AG08396 (cell line): ENCODE measurements at regions not wholly inside any gene's neighbourhood (a gene's known extent, or its start where the extent isn't known, plus 50 kb on each side); places are given as distances from the start of the nearest gene placed in this dataset.

Experiments
- DNase-seq: peaks from one replicate; pipeline ENCODE4 v3.0.0; 2012; ENCODE audit warnings: low spot score, mixed read lengths

GRCh38 chr3:72137865-72138861 lies 353.2 kb upstream of the PROK2 start:
- no peak for DNase-seq

DNA sequence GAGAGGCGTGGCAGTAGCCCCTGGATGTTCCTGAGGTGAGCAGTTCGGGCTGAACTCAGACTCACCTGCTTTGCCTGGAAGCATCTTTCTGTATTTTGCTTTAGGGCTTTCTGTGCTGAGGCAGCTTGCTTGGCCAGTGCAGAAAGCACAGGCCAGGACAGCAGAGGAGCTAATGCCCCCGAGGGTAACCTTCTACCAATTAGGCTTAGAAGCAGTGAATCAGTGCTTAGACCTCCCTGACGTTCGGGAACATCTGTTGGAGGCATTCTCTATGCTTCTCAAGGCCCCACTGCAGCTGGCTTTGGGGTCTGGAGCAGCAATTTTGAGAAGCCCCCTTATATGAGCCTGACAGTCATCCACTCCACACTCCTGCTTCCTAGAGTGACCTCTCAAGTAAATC lies 350.7 kb upstream of the PROK2 start:
- no peak for DNase-seq

- no peak for DNase-seq
Measured at GRCh38 chr3:72134989-72135451, 350.1 kb upstream of the PROK2 start.

GRCh38 chr3:72133329-72134011 lies 348.5 kb upstream of the PROK2 start:
- no peak for DNase-seq

GRCh38 chr3:72131899-72132298 lies 347.0 kb upstream of the PROK2 start:
- no peak for DNase-seq

DNA sequence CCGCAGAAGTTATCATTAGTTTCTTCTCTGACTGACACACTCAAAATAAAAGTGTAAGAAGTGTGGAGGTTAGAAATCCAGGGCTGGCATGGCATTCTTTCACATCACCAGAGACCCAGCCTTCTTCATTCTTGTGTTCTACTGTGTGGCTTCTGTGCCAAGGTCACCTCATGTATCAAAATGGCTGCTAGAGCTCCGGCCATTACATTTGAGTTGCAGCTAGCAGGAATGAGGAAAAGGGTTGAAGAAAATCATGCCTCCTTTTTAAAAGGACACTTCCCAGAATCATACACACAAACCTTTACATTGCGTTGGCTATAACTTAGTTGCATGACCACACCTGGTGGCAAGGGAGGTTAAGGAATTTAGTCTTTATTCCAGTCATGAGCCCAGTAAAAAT lies 345.6 kb upstream of the PROK2 start:
- no peak for DNase-seq

- DNase-seq: no peak
Measured at GRCh38 chr3:72129501-72130094, 344.6 kb upstream of the PROK2 start.

DNA sequence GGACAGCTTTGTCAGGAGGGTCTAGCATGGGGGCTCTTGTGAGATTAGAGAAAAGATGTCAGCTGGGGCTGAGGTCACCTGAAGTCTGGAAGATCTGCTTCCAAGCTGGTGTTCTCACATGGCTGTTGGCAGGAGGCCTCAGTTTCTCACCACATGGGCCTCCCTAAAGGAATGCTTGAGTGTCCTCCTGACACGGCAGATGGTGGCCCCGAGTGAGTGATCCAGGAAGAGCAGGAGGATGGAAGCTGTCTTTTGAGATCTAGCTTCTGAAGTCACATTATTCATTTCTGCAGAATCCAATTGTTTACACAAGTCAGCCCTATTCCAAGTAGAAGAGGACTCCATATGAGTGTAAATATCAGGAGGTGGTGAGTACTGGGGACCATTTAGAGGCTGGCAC lies 344.0 kb upstream of the PROK2 start:
- DNase-seq: no peak

GRCh38 chr3:72127844-72128243 lies 342.9 kb upstream of the PROK2 start:
- DNase-seq: peak; percentile 34

DNA sequence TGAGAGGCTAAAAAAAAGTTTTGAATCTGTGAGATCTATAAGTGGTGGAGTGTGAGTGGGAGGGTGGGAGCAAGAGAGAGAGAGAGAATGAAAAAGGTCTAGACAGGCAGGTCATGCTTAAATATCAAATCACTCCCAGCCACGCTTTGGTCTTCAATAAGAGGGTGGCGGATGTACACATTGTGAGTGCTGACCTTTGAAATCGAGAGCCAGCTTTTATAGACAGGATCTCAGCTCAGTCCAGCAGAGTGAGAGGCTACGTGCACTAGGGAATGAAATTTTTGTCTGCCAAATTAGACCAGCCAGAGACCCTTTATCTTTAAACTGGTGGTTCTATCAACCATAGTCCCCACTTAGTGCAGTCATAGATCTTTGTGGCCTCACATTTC lies 342.3 kb upstream of the PROK2 start:
- DNase-seq: no peak

- DNase-seq: no peak
Measured at GRCh38 chr3:72126441-72127223, 341.7 kb upstream of the PROK2 start.

DNA sequence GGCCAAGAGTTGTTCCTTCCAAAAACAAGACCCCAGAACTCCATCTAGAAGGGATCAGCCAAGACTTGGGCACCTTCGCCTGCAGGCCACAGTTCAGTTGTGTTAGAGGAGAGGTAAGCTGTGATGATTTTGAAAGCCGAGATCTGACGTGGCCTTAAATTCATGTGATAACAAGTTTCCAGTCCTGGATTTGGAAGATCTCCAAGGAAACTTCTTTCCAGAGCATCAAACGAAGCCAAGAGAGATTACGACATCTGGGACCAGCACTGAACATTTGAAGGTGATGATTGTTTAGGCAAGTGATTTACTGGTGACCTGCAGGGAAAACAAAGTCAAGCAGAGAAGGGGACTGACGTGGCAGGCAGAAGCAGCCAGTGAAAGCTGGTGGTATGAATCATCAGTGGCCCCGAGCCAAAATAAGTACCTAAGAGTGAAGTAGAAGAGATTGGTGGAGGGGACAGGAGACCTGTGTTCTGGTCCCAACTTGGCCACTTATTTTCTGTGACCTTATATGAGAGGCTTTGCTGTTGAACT lies 339.0 kb upstream of the PROK2 start:
- peak; percentile 18 for DNase-seq

GRCh38 chr3:72120806-72121778 lies 336.1 kb upstream of the PROK2 start:
- DNase-seq: no peak

DNA sequence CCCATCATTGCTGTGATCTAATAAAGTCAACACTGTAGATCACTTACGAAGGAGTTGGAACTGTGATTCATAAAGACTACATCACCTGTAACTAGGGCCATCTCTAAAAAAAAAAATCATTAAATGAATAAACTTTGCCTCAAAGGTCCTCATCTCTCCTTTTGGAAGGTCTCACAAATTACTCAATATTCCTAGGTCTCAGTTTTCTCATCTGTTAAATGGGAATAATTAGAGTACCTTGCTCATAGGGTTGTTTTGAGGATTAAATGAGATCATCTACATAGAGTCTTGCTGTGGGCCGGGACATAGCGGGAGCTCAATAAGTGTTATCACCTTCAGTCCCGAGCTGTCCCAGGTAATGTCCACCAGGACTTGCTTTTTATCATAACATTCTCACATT lies 335.1 kb upstream of the PROK2 start:
- DNase-seq: no peak

GRCh38 chr3:72118628-72119027 lies 333.7 kb upstream of the PROK2 start:
- no peak for DNase-seq

- no peak for DNase-seq
Measured at GRCh38 chr3:72116226-72116625, 331.3 kb upstream of the PROK2 start.

DNA sequence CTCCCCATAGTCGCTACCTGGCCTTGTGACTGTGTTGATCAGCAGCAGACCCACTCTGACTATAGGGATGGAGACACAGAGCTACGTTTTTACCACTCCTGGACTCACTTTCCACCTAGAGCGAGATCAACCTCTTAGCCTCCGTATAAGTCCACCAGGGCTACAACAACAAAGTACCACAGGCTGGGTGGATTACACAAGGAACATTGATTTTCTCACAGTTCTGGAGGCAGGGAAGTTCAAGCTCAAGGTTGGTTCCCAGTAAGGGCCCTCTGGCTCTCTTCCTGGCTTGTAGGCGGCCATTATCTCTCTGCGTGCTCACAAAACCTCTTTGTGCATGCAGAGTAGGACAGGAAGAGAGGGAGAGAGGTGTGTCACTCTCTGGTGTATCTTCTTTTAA lies 330.4 kb upstream of the PROK2 start:
- DNase-seq: no peak

DNA sequence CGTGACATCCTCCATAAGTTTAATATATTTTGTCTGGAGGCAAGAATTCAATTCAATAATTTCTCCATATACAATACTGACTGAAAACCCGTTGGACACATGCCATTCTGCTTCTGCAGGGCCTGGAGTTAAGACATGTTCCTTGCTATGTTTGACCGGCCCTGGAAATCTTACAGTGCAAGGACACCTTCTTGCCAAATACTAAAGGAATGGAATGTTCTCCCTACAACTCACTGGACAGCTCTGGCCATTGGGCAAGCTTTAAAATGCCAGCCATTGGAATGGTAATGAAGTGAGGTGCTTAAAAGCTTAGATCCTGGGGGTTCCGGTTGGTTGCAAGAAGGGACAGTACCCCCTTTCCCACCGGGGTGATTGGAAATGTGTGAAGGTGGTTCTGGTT lies 329.8 kb upstream of the PROK2 start:
- DNase-seq: no peak

- no peak for DNase-seq
Measured at GRCh38 chr3:72113964-72114363, 329.0 kb upstream of the PROK2 start.

- DNase-seq: no peak
Measured at GRCh38 chr3:72113564-72113963, 328.6 kb upstream of the PROK2 start.

- no peak for DNase-seq
Measured at GRCh38 chr3:72112435-72112834, 327.5 kb upstream of the PROK2 start.
